ENCODE measurements at regions not wholly inside any gene's neighbourhood (a gene's known extent, or its start where the extent isn't known, plus 50 kb on each side); places are given as distances from the start of the nearest gene placed in this dataset.

- Histone ChIP-seq H2AFZ (ENCODE audit: low read depth, low read length) (no peak overlapping the region), H3K79me2 (ENCODE audit: insufficient read depth, low read length) (no peaks in the 10 kb centered on the region), H3K9ac (ENCODE audit: low read depth, low read length) (no peak overlapping the region), H3K9me3 (ENCODE audit: insufficient read depth, low read length, severe bottlenecking) (no peaks in the 10 kb centered on the region), H3K4me1 (ENCODE audit: insufficient read depth, low read length) (no peaks in the 10 kb centered on the region), H4K20me1 (ENCODE audit: insufficient read depth, low read length) (no peaks in the 10 kb centered on the region), H3K4me2 (ENCODE audit: insufficient read depth, low read length) (no peak overlapping the region), H3K27me3 (ENCODE audit: insufficient read depth, low read length, poor library complexity) (no peaks in the 10 kb centered on the region), H3K27ac (ENCODE audit: low read length) (no peak overlapping the region), H3K36me3 (ENCODE audit: insufficient read depth, low read length) (no peaks in the 10 kb centered on the region), H3K4me3 (ENCODE audit: low read depth in 1 of 2, low read length in 2 of 2) (no peak overlapping the region)
- DNase-seq, result no peak
- no peak for ATAC-seq (ENCODE audit: insufficient read depth, low read depth)
- TF ChIP-seq CTCF (IDR thresholded peaks at IDR 0.05; ENCODE audit: borderline replicate concordance, extremely low read depth, low read length, poor library complexity, severe bottlenecking) (no peak), EZH2 (IDR thresholded peaks at IDR 0.05; ENCODE audit: borderline replicate concordance, low read depth, low read length, severe bottlenecking) (no peak)
Measured at GRCh38 chr6:146915671-146916127, 288.5 kb upstream of the STXBP5 start.

- no peak for DNase-seq
- Histone ChIP-seq H3K4me3 (ENCODE audit: low read depth in 1 of 2, low read length in 2 of 2) (no peak overlapping the region), H3K9ac (ENCODE audit: low read depth, low read length) (no peak overlapping the region), H3K4me2 (ENCODE audit: insufficient read depth, low read length) (no peak overlapping the region), H3K4me1 (ENCODE audit: insufficient read depth, low read length) (no peaks in the 10 kb centered on the region), H3K27me3 (ENCODE audit: insufficient read depth, low read length, poor library complexity) (no peaks in the 10 kb centered on the region), H3K79me2 (ENCODE audit: insufficient read depth, low read length) (no peaks in the 10 kb centered on the region), H4K20me1 (ENCODE audit: insufficient read depth, low read length) (no peaks in the 10 kb centered on the region), H3K36me3 (ENCODE audit: insufficient read depth, low read length) (no peaks in the 10 kb centered on the region), H3K27ac (ENCODE audit: low read length) (no peak overlapping the region), H3K9me3 (ENCODE audit: insufficient read depth, low read length, severe bottlenecking) (no peaks in the 10 kb centered on the region), H2AFZ (ENCODE audit: low read depth, low read length) (no peak overlapping the region)
- TF ChIP-seq CTCF (IDR thresholded peaks at IDR 0.05; ENCODE audit: borderline replicate concordance, extremely low read depth, low read length, poor library complexity, severe bottlenecking) (no peak), EZH2 (IDR thresholded peaks at IDR 0.05; ENCODE audit: borderline replicate concordance, low read depth, low read length, severe bottlenecking) (no peak)
- ATAC-seq (ENCODE audit: insufficient read depth, low read depth), result no peak
Measured at GRCh38 chr6:146916435-146917025, 287.7 kb upstream of the STXBP5 start.

- ATAC-seq (ENCODE audit: insufficient read depth, low read depth) (no peak), DNase-seq (no peak)
- no peaks in the 10 kb centered on the region for H3K4me1 ChIP-seq (ENCODE audit: insufficient read depth, low read length)
- H3K4me3 ChIP-seq (ENCODE audit: low read depth in 1 of 2, low read length in 2 of 2), result no peak overlapping the region
- H3K27ac ChIP-seq (ENCODE audit: low read length), result no peak overlapping the region
- H3K9me3 ChIP-seq (ENCODE audit: insufficient read depth, low read length, severe bottlenecking), result no peaks in the 10 kb centered on the region
- H2AFZ ChIP-seq (ENCODE audit: low read depth, low read length), result no peak overlapping the region
- no peak overlapping the region for H3K4me2 ChIP-seq (ENCODE audit: insufficient read depth, low read length)
- no peaks in the 10 kb centered on the region for H3K79me2 ChIP-seq (ENCODE audit: insufficient read depth, low read length)
- no peaks in the 10 kb centered on the region for H3K27me3 ChIP-seq (ENCODE audit: insufficient read depth, low read length, poor library complexity)
- no peaks in the 10 kb centered on the region for H3K36me3 ChIP-seq (ENCODE audit: insufficient read depth, low read length)
- H3K9ac ChIP-seq (ENCODE audit: low read depth, low read length), result no peak overlapping the region
- TF ChIP-seq EZH2 (IDR thresholded peaks at IDR 0.05; ENCODE audit: borderline replicate concordance, low read depth, low read length, severe bottlenecking) (no peak), CTCF (IDR thresholded peaks at IDR 0.05; ENCODE audit: borderline replicate concordance, extremely low read depth, low read length, poor library complexity, severe bottlenecking) (no peak)
- no peaks in the 10 kb centered on the region for H4K20me1 ChIP-seq (ENCODE audit: insufficient read depth, low read length)
Measured at GRCh38 chr6:146917182-146917581, 287.0 kb upstream of the STXBP5 start.
